ENCODE measurements at regions not wholly inside any gene's neighbourhood (a gene's known extent, or its start where the extent isn't known, plus 50 kb on each side); places are given as distances from the start of the nearest gene placed in this dataset.

DNA sequence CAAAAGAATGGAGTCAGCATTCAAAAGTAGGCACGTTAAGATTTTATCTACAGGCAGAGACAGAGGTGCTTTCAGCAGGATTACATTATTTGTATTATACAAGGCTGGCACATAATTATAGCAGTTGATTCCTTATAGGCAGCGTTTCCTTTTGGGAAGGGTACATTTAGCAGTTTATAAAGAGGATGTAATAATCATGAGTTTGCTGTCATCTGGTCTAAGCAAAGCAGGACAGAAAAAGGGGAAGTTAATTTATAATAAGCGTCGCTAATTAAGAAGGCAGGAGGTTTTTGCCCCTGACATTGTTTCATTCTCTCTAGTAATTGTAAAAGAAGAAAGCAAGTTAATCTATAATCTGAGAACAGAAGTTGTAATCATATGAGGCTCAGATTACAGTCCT, 259.9 kb upstream of the MDGA2 start:
- Histone ChIP-seq H3F3A (ENCODE audit: insufficient read depth, low read depth) (no peaks in the 10 kb centered on the region), H3K79me2 (ENCODE audit: low read depth) (no peaks in the 10 kb centered on the region), H3K4me1 (replicated peaks; ENCODE audit: insufficient read depth) (no peaks in the 10 kb centered on the region), H2AFZ (no peak overlapping the region), H3K36me3 (ENCODE audit: low read depth) (no peaks in the 10 kb centered on the region), H3K27me3 (ENCODE audit: insufficient read depth, low read depth) (no peaks in the 10 kb centered on the region), H4K20me1 (ENCODE audit: insufficient read depth) (no peaks in the 10 kb centered on the region), H3K4me2 (no peak overlapping the region), H3K9me3 (ENCODE audit: insufficient read depth, low read depth) (no peaks in the 10 kb centered on the region), H3K9me2 (ENCODE audit: insufficient read depth) (no peaks in the 10 kb centered on the region), H3K27ac (no peak overlapping the region), H3K4me3 (no peak overlapping the region)
- intact Hi-C loops (cut with micrococcal nuclease; ENCODE audit: unreplicated experiment), result no loop called here
- ChIA-PET CTCF (no interaction called here), POLR2A (ENCODE audit: unreplicated experiment) (no interaction called here)
- no TSS peak for BruUV-seq (replicated peaks)
- no peak for DNase-seq
- TF ChIP-seq, protein P1, sequence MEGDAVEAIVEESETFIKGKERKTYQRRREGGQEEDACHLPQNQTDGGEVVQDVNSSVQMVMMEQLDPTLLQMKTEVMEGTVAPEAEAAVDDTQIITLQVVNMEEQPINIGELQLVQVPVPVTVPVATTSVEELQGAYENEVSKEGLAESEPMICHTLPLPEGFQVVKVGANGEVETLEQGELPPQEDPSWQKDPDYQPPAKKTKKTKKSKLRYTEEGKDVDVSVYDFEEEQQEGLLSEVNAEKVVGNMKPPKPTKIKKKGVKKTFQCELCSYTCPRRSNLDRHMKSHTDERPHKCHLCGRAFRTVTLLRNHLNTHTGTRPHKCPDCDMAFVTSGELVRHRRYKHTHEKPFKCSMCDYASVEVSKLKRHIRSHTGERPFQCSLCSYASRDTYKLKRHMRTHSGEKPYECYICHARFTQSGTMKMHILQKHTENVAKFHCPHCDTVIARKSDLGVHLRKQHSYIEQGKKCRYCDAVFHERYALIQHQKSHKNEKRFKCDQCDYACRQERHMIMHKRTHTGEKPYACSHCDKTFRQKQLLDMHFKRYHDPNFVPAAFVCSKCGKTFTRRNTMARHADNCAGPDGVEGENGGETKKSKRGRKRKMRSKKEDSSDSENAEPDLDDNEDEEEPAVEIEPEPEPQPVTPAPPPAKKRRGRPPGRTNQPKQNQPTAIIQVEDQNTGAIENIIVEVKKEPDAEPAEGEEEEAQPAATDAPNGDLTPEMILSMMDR (conservative IDR thresholded peaks at IDR 0.05), result no peak
- no peak for TF ChIP-seq EZH2 (IDR thresholded peaks at IDR 0.05; ENCODE audit: low read depth)

DNA sequence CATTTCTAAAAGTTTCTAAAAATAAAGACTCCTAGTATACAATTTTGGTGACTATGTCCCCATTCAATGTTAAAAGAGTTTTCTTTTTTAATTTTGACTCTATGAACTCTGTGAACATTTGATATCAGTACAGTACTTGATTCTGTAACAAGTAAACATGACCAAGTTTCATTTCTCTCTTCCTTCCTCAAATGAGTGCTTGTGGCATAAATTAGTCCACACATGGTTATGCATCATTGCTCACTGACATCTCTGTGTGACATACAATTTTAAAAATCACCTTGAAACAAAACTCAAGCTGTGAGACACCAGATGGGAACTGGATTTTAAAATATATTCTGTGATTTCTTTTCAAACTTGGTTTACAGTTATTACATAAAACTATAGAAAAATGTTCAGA, 253.9 kb upstream of the MDGA2 start:
- POLR2A ChIA-PET (ENCODE audit: unreplicated experiment), result no interaction called here
- CTCF ChIA-PET, result no interaction called here

DNA sequence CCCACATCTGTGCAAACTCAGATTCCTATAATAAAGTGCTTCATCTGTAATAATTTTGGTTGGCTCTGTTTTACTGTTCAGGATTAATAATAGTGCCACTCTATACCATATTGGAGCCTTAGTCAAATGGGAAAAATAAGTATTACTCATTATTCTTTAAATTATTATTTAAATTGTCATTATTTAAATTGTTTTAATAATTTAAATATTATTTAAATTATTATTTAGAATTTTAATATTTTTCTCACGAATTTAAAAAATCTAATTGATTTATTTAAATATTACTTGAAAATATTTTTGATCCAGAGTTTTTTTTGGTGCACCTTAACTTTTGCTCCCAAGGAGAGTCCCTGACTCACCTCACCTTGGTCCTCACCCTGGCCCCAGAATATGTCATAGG, 245.7 kb upstream of the MDGA2 start:
- H3K27me3 ChIP-seq (ENCODE audit: insufficient read depth, low read depth), result no peaks in the 10 kb centered on the region
- no peaks in the 10 kb centered on the region for H4K20me1 ChIP-seq (ENCODE audit: insufficient read depth)
- TF ChIP-seq, protein P1 (conservative IDR thresholded peaks at IDR 0.05), result no peak
- TF ChIP-seq EZH2 (IDR thresholded peaks at IDR 0.05; ENCODE audit: low read depth), result no peak
- H3F3A ChIP-seq (ENCODE audit: insufficient read depth, low read depth), result no peaks in the 10 kb centered on the region
- no peak for DNase-seq
- no TSS peak for BruUV-seq (replicated peaks)
- no peak overlapping the region for H3K4me2 ChIP-seq
- H3K4me1 ChIP-seq (replicated peaks; ENCODE audit: insufficient read depth), result no peaks in the 10 kb centered on the region
- ChIA-PET CTCF (no interaction called here), POLR2A (ENCODE audit: unreplicated experiment) (no interaction called here)
- H3K9me3 ChIP-seq (ENCODE audit: insufficient read depth, low read depth), result no peaks in the 10 kb centered on the region
- intact Hi-C loops (cut with micrococcal nuclease; ENCODE audit: unreplicated experiment), result no loop called here
- no peak overlapping the region for H3K4me3 ChIP-seq
- no peaks in the 10 kb centered on the region for H3K36me3 ChIP-seq (ENCODE audit: low read depth)
- no peaks in the 10 kb centered on the region for H3K79me2 ChIP-seq (ENCODE audit: low read depth)
- H3K27ac ChIP-seq, result no peak overlapping the region
- no peak overlapping the region for H2AFZ ChIP-seq
- H3K9me2 ChIP-seq (ENCODE audit: insufficient read depth), result no peaks in the 10 kb centered on the region

More for the DNA sequence above, 253.9 kb upstream of the MDGA2 start:
- Histone ChIP-seq H3K27ac (no peak overlapping the region), H3K4me3 (no peak overlapping the region), H3K27me3 (ENCODE audit: insufficient read depth, low read depth) (no peaks in the 10 kb centered on the region), H3K9me2 (ENCODE audit: insufficient read depth) (no peaks in the 10 kb centered on the region), H3K4me2 (no peak overlapping the region), H3K9me3 (ENCODE audit: insufficient read depth, low read depth) (no peaks in the 10 kb centered on the region), H3F3A (ENCODE audit: insufficient read depth, low read depth) (no peaks in the 10 kb centered on the region), H3K4me1 (replicated peaks; ENCODE audit: insufficient read depth) (no peaks in the 10 kb centered on the region), H3K79me2 (ENCODE audit: low read depth) (no peaks in the 10 kb centered on the region), H3K36me3 (ENCODE audit: low read depth) (no peaks in the 10 kb centered on the region), H2AFZ (no peak overlapping the region), H4K20me1 (ENCODE audit: insufficient read depth) (no peaks in the 10 kb centered on the region)
- intact Hi-C loops (cut with micrococcal nuclease; ENCODE audit: unreplicated experiment), result no loop called here
- BruUV-seq (replicated peaks), result no TSS peak
- TF ChIP-seq EZH2 (IDR thresholded peaks at IDR 0.05; ENCODE audit: low read depth), result no peak
- TF ChIP-seq, protein P1 (conservative IDR thresholded peaks at IDR 0.05), result no peak
- no peak for DNase-seq

All from PC-9 (cell line).